HG03095 (cell line): ENCODE measurements at regions not wholly inside any gene's neighbourhood (a gene's known extent, or its start where the extent isn't known, plus 50 kb on each side); places are given as distances from the start of the nearest gene placed in this dataset.

Source experiments
- ATAC-seq: cut with Tn5 transposase; IDR thresholded peaks from one replicate; pipeline ENCODE4 v1.9.1; 2021; ENCODE audit warnings: moderate library complexity; ENCODE audit not compliant: unreplicated experiment

DNA sequence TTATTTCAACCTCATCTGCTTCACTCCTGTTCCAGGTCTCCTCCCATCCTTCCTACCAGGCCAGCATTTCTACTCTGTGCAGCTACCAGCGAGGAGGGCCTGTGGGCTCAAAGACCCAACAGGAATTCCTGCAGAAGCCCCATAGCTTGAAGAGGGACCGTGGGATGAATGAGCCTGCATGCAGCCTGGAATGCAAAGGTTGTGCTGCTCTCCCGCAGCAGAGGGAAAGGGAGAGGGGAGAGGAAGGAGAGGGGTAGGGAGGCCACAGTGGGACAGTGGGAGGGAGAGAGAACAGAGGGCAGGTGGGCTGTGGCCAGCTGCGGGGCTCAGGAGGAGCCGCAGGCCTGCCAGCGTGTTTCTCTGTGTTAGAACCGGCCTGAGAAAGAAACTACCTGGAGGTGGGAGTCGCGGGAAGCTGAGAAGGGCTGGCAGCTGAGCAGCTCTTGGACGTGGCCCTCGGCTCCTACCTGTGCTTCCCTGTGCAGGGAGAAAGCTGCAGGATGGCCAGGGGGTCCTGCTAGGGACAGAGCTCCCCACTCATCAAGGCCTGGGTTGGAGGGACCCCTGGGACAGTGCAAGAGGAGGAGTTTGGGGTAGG lies 66.1 kb upstream of the MLN start:
- no peak for ATAC-seq

GRCh38 chr6:33869121-33869520 lies 65.3 kb upstream of the MLN start:
- no peak for ATAC-seq

DNA sequence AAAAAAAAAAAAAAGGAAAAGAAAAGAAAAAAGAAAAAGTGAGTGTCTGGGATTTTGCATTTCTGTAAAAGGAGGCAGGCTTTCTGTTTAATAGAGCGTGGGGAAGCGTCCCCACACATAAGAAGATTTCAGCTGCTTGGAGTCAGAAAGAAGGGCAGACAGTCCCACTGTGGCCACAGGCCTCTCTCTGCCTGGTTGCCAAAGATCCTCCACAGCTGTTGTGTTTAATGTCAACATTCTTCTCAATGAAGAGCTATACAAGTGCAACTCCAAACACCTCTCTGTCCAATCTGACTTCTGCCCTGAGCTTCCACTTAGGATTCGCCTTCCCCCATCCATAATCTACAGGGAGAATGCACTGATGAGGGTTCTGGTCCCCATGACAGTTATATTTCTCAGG lies 64.3 kb upstream of the MLN start:
- no peak for ATAC-seq

DNA sequence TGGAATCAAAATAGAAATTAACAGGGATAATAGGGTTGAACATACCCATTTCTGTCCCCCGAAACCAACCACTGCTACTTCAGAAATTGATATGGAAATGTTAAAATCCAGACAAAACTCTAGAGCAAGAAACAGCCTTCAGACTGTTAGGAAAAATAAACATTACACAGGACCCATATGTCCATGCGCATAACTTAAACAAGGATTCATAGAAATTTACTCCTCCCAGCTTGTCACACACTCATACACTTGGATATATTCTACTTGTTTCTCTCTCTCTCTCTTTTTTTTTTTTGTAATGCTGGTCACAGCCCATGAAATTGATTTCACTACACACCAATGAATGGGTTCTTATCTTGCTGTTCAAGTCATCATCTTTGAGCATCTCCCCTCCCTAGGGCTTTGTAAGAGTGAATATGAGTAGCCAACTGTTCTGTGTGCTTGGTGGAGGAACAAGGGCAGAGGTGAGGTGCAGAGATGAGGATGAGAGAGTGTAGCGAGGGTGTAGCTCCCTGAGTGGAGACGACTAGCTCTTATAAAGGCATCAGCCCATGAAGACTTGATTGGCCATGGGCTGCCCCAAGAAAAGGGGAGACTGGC lies 61.8 kb upstream of the MLN start:
- no peak for ATAC-seq

- ATAC-seq, result no peak
Measured at GRCh38 chr6:33863723-33864440, 60.1 kb upstream of the MLN start.

DNA sequence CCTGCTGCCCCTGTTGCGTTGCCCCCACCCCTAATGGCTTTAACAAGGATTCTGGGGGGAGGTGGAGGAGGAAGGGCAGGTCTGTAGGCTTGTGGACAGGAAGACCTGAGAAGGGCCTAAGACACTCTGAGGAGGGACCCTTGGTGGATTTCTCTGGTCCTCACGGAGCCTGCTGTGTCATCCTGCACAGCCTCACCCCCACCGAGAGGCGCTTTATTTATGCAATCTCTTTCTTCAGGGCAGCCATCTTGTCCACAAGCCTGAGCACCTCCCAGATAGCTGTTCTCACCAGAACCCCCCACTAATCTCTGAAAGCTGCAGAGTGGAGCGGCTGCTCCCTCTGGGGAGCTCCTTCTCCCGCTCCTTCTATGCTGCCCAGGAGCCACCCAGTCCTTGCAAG lies 59.3 kb upstream of the MLN start:
- ATAC-seq, result no peak

- no peak for ATAC-seq
Measured at GRCh38 chr6:33862536-33862935, 58.7 kb upstream of the MLN start.

GRCh38 chr6:33861722-33862121 lies 57.9 kb upstream of the MLN start:
- no peak for ATAC-seq

GRCh38 chr6:33860706-33861474 lies 57.1 kb upstream of the MLN start:
- no peak for ATAC-seq

DNA sequence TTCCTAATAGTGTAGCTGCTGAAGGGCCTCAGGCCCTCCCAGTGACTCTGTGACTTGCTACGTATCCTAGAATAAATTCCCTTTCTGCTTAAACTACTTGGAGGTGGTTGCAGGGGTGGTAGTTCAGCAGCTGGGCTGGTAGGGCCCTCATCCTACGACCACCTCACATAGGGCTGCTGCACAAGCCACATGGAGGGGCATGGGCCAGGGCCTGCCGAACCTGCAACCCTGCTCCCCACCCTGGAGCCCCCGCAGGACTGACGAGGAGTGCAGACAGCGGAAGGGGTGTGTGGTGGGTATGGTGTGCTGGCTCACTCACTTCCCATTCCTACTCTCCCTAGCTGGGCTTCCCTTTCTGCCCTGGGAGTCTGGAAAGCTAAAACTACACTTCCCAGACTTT lies 56.2 kb upstream of the MLN start:
- ATAC-seq, result no peak

GRCh38 chr6:33858804-33859505 lies 55.2 kb upstream of the MLN start:
- ATAC-seq, result no peak

- no peak for ATAC-seq
Measured at GRCh38 chr6:33857932-33858475, 54.2 kb upstream of the MLN start.

DNA sequence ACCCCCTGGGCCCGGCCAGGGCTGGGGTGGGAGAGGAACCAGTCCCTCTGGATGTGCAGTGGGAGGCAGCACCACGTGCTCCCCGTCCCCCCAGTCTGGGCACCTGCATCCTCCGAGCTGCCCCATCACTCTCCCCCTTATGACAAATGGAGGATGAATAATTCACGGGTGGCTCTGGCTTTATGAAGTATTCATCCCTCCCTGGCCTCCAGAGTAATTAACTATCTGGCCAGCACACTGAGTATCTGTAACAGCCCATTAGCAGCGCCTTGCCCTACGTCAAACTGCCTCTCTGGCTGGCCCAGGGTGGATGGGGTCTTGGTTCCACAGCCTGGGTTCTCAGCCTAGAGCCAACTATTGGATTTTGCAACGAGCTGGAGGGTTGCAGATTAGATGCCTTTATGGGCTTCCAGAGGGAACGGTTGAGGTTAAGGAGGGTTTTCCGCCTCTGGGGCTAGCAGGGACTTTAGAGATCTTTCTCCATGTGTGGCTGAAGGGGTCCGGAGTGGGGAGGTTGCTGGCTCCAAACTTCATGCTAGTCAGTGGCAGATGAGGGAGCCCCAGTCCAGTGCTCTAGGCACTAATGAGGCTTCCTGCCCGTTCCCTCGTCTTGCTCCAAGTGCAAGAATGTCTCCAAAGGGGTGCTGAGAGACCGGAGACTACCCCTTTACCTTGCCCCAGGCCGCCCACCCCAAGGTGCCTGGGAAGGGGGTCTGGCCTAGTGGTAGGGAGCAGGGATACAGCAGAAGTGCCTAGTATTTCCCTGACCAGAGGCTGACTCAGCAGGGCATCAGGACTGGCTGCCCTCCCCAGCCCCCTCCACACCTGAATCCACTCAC lies 53.5 kb upstream of the MLN start:
- ATAC-seq, result no peak

DNA sequence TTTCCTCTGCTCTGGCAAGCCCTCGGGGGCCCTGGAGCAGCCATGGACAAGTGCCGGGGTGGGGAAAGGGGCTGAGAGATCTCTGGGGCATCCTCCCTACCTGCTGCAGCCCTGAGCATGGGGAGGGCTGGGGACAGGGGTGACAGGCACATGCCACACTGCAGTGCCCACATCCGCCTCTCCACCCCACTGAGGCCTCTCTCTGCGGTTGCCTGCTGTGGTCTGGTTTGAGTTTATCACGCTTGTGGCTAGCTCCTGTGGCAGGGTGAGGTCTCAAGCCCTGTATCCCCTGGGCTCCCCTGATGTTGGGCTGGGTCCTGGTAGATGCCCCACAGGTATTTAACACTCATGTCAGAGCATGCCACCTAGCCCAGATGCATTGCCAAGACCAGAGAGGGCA lies 52.9 kb upstream of the MLN start:
- ATAC-seq, result no peak

DNA sequence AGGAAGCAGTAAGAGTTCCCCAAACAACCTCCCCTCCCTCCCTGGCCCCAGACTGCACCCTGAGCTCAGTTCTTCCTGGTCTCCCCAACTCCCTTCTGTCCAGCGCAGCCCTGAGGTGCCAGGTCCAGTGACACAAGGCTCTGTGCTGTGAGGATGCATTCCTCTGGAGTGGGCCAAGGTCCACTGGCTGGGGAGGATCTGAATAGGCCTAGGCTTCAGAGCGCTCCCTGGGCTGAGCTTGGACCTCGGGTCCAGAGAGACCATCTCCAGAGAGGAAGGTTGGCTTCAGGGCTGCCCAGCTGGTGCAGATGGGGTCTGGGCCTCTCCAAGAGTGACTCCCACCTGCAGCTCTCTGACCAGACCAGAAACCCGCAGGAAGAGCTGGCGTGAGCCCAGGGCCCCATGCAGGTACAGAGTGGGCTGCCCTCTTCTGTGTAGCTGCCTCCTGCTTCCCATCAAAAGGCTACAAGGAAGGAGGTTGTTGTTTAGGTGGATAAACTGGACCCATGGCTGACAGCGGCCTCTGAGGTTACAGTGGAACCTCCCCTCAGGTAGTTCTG lies 52.3 kb upstream of the MLN start:
- no peak for ATAC-seq

DNA sequence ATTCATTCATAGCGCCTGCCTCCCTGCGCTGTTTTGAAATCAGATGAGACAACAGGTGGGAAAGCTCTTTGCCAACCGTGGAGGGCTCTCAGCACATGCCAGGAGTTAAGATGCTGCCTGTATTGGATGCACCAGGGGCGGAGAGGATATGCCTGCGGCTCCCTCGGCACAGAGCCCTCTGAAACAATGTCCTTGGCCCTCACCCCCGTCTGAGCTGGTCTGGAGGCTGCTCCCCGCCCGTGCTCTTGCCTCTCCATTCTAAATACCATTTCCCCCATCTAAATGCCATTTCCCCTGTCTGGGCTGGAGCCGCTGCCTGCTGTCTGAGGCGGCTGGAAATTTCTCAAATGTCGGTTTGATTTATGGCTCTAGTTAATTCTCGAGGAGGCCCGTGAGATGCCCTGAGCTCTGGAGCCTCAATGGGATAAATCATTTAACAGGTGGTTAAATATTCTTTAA lies 50.8 kb upstream of the MLN start:
- ATAC-seq, result no peak

GRCh38 chr6:33853736-33854135 lies 49.9 kb upstream of the MLN start:
- ATAC-seq, result no peak
